ENCODE measurements at regions not wholly inside any gene's neighbourhood (a gene's known extent, or its start where the extent isn't known, plus 50 kb on each side); places are given as distances from the start of the nearest gene placed in this dataset.

GRCh38 chr18:22560275-22560610, 142.5 kb upstream of the CTAGE1 start:
- TF ChIP-seq EZH2 (IDR thresholded peaks at IDR 0.05; ENCODE audit: borderline replicate concordance, low read depth, low read length, severe bottlenecking) (no peak), CTCF (IDR thresholded peaks at IDR 0.05; ENCODE audit: borderline replicate concordance, extremely low read depth, low read length, poor library complexity, severe bottlenecking) (no peak)

All from DND-41 (cell line).